HepG2 (cell line): ENCODE measurements at regions not wholly inside any gene's neighbourhood (a gene's known extent, or its start where the extent isn't known, plus 50 kb on each side); places are given as distances from the start of the nearest gene placed in this dataset.

ENCODE experiments used
- BATF2 ChIP-seq: sonication (generic); formaldehyde crosslinking; IDR thresholded peaks from 2 replicates; pipeline ENCODE4 v1.8.0; 2022; ENCODE audit warnings: mild to moderate bottlenecking, missing genetic modification reagents, moderate library complexity
- IKZF1 ChIP-seq: fragments of 450-650 bp; IDR thresholded peaks from 2 replicates; pipeline ENCODE4 v1.7.1; 2016
- KDM4B ChIP-seq: sonication (generic); formaldehyde crosslinking; IDR thresholded peaks from 2 replicates; pipeline ENCODE4 v1.4.0; 2020; ENCODE audit warnings: missing genetic modification reagents
- PAXIP1 ChIP-seq: sonication (generic); formaldehyde crosslinking; conservative IDR thresholded peaks from 2 replicates; pipeline ENCODE4 v1.4.0; 2020; ENCODE audit warnings: mild to moderate bottlenecking, missing genetic modification reagents, moderate library complexity
- SOX5 ChIP-seq: IDR thresholded peaks from 2 replicates; pipeline ENCODE4 v1.6.1; 2016; ENCODE audit warnings: borderline replicate concordance
- SRSF4 ChIP-seq: fragments of 200-400 bp; formaldehyde crosslinking; IDR thresholded peaks from one replicate; pipeline ENCODE4 v1.6.1; 2018; ENCODE audit warnings: mild to moderate bottlenecking, low read depth, low read length, moderate library complexity; ENCODE audit not compliant: poor library complexity, severe bottlenecking
- ZNF331 ChIP-seq: sonication (generic); formaldehyde crosslinking; IDR thresholded peaks from 2 replicates; pipeline ENCODE4 v1.4.0; 2020; ENCODE audit warnings: missing genetic modification reagents
- ZNF367 ChIP-seq: sonication (generic); formaldehyde crosslinking; IDR thresholded peaks from 2 replicates; pipeline ENCODE4 v1.4.0; 2020; ENCODE audit warnings: missing genetic modification reagents, borderline replicate concordance
- ZNF879 ChIP-seq: sonication (generic); formaldehyde crosslinking; IDR thresholded peaks from 2 replicates; pipeline ENCODE4 v1.8.1; 2023; ENCODE audit warnings: missing genetic modification reagents
- ZSCAN22 ChIP-seq: sonication (generic); formaldehyde crosslinking; IDR thresholded peaks from 2 replicates; pipeline ENCODE4 v1.4.0; 2020; ENCODE audit warnings: mild to moderate bottlenecking, missing genetic modification reagents
- TF ChIP-seq, protein P1 (sequence below): IDR thresholded peaks from 2 replicates; pipeline ENCODE4 v1.6.1; 2018; ENCODE audit warnings: missing genetic modification reagents, mild to moderate bottlenecking, missing compliant biosample characterization

GRCh38 chr9:23538067-23538402 is 288.0 kb downstream of the ELAVL2 start (continued):
- TF ChIP-seq PAXIP1 (CRISPR knock-in tag) (no peak), SRSF4 (no peak), ZNF331 (CRISPR knock-in tag) (no peak), KDM4B (CRISPR knock-in tag) (no peak), ZNF879 (CRISPR knock-in tag) (no peak), IKZF1 (no peak), BATF2 (CRISPR knock-in tag) (no peak), ZSCAN22 (CRISPR knock-in tag) (no peak), SOX5 (CRISPR knock-in tag) (no peak), ZNF367 (CRISPR knock-in tag) (no peak)
- TF ChIP-seq, protein P1, sequence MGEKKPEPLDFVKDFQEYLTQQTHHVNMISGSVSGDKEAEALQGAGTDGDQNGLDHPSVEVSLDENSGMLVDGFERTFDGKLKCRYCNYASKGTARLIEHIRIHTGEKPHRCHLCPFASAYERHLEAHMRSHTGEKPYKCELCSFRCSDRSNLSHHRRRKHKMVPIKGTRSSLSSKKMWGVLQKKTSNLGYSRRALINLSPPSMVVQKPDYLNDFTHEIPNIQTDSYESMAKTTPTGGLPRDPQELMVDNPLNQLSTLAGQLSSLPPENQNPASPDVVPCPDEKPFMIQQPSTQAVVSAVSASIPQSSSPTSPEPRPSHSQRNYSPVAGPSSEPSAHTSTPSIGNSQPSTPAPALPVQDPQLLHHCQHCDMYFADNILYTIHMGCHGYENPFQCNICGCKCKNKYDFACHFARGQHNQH (CRISPR knock-in tag), result no peak
